HG03139 (cell line): ENCODE measurements at regions not wholly inside any gene's neighbourhood (a gene's known extent, or its start where the extent isn't known, plus 50 kb on each side); places are given as distances from the start of the nearest gene placed in this dataset.

Experiments used
- ATAC-seq: cut with Tn5 transposase; IDR thresholded peaks from one replicate; pipeline ENCODE4 v1.9.1; 2021; ENCODE audit not compliant: unreplicated experiment

- ATAC-seq: no peak
Measured at GRCh38 chr10:55280696-55281095, 479.7 kb upstream of the PCDH15 start.

GRCh38 chr10:55277549-55277948 is 476.5 kb upstream of the PCDH15 start:
- ATAC-seq: no peak

DNA sequence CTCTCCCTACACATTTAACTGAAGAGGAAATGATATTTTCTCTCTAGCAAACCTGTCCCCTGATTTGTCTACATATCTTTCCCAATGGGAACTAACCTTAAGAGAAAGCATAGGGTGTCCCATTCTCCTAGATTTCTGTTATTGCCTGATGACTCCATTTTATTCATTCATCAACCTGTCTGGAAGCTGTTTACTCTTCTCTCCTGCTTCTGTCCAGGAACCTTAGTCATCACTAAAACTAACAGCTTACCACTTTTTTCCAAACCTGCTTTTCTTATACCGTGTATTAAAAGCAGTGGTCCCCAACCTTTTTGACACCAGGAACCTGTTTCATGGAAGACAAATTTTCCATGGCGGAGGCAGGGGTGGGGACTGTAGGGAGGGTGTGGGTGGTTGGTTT is 473.3 kb upstream of the PCDH15 start:
- no peak for ATAC-seq

DNA sequence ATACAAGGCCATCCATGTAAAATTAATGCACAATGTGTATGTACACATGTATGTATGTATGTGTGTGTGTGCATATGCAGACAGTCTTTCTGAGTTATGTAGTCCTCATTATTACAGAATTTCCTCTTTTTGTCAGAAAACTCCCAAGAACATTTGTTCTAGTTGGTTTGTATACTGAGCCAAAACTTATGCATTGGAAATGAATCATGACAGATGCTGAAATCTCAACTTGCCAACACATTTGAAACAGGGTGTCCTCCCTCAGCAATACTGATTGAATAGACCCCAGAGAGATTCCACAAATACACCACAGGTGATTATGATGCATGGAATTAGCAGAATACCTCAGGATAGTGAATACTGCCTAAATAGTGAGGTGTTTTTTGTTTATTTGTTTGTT is 472.9 kb upstream of the PCDH15 start:
- no peak for ATAC-seq

GRCh38 chr10:55272886-55273285 is 471.9 kb upstream of the PCDH15 start:
- ATAC-seq: no peak

GRCh38 chr10:55266797-55267196 is 465.8 kb upstream of the PCDH15 start:
- no peak for ATAC-seq

- ATAC-seq: no peak
Measured at GRCh38 chr10:55263327-55263726, 462.3 kb upstream of the PCDH15 start.

- no peak for ATAC-seq
Measured at GRCh38 chr10:55242544-55242943, 441.5 kb upstream of the PCDH15 start.

GRCh38 chr10:55237462-55237861 is 436.4 kb upstream of the PCDH15 start:
- ATAC-seq: no peak

GRCh38 chr10:55233505-55233904 is 432.5 kb upstream of the PCDH15 start:
- ATAC-seq: peak; percentile 78

DNA sequence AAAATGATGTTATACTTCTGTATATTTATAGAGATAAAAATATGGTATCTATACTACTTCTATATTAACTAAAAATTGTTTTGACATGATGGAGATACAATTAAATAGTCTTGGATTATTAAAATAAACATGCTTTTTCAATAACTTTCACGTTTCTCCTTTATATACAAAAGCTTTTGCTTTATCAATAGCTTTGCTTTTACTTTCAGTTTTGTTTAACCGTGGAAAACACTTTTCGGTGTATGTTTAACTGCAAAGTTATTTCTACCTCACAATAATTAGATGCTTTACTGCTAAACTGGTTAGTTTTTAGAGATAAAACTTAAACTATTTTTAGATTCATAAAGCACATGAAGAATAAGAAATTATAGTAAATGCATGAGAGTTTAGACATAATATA is 432.1 kb upstream of the PCDH15 start:
- no peak for ATAC-seq

DNA sequence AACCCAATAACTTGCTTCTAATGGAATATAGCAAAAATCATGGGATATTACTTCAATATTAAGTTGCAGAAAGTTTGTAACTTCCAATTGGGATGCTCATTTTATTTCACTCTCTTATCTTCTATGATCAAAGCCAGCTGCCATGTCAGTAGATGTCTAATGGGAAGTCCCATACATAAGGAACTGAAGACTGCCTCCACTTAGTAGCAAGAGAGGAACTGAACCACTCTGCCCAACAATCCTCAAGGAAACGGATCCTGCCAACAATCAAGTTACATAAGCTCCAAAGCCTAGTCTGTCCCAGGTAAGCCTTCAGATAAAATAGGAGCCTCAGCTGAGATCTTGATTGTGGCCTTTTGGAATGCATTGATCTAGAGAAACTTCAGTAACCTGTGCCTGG is 431.5 kb upstream of the PCDH15 start:
- no peak for ATAC-seq

- ATAC-seq: no peak
Measured at GRCh38 chr10:55227967-55228366, 426.9 kb upstream of the PCDH15 start.

- no peak for ATAC-seq
Measured at GRCh38 chr10:55224007-55224781, 423.2 kb upstream of the PCDH15 start.

GRCh38 chr10:55223352-55223751 is 422.3 kb upstream of the PCDH15 start:
- ATAC-seq: no peak

DNA sequence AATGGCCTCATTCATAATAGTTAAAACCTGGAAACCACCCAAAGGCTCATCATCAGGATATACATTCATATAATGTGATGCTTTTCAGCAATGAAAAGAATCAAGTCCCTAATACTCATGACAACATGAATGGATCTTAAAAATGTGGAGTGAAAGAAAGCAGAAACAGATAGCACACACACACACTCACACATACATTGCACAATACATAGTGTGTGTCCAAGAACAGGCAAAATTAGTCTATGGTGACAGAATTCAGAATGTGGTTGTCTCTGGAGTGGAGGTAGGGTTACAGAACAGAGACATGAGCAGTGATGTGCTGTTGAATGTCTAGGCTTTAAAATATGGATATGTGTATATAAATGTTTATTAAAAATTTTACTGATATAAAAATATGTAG is 419.9 kb upstream of the PCDH15 start:
- ATAC-seq: no peak

DNA sequence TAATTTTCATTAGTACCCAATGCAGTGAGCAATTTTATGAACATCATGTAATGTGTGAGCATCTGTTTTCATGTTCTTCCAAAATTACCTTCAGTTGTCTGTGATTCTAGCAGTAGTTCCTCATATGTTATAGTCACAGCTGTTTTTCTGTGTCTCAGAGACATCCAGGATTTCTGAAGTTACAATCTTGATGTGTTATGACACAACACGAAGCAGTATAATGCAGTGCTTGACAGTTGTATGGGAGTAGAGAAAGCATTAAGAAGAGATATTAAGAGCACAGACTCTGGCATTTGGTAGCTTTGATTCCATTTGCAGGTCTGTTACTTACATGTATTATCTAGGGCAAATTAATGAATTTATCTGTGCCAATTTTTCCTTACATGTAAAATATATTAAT is 414.7 kb upstream of the PCDH15 start:
- ATAC-seq: no peak

GRCh38 chr10:55214608-55215007 is 413.6 kb upstream of the PCDH15 start:
- no peak for ATAC-seq

DNA sequence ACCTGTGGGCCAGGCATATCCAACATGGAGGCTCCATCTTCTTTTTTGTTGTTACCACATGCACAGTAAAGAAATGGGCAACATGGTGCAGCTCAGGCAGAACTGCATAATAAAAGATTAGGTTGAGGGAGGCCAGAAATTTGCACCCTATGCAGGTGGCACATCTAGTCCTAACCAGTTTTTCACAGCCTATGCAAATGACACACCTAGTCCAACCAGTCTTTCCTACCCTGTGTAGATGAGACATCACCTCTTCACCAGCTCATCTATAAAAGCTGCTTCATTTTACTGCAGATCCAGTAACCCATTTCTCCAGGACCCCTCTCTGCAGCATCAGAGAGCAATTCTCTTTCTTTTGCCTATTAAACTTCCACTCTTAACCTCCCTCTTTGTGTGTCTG is 411.0 kb upstream of the PCDH15 start:
- no peak for ATAC-seq

GRCh38 chr10:55203874-55204273 is 402.8 kb upstream of the PCDH15 start:
- ATAC-seq: no peak

GRCh38 chr10:55203319-55203718 is 402.3 kb upstream of the PCDH15 start:
- no peak for ATAC-seq

GRCh38 chr10:55200020-55200419 is 399.0 kb upstream of the PCDH15 start:
- no peak for ATAC-seq

- ATAC-seq: no peak
Measured at GRCh38 chr10:55191236-55191860, 390.3 kb upstream of the PCDH15 start.
